ENCODE measurements at regions not wholly inside any gene's neighbourhood (a gene's known extent, or its start where the extent isn't known, plus 50 kb on each side); places are given as distances from the start of the nearest gene placed in this dataset.
"Not testable (repeated sequence)": the region's sequence is repeated elsewhere in the genome, so short reads cannot be mapped to it uniquely, and the experiment has no call there.

GRCh38 chr2:66632882-66633281, 198.0 kb downstream of the MEIS1 start:
- not testable (repeated sequence) for H3K9me3 ChIP-seq (replicated peaks); DNase-seq (ENCODE audit: low read depth in 1 of 2, low spot score in 2 of 2); H3K4me1 ChIP-seq (replicated peaks); H3K27me3 ChIP-seq (replicated peaks); H3K27ac ChIP-seq; H3K36me3 ChIP-seq; H3K4me3 ChIP-seq

GRCh38 chr2:66633631-66634030, 198.7 kb downstream of the MEIS1 start:
- H3K4me3 ChIP-seq, result no peak overlapping the region
- no peaks in the 10 kb centered on the region for H3K4me1 ChIP-seq (replicated peaks)
- H3K9me3 ChIP-seq (replicated peaks), result no peaks in the 10 kb centered on the region; the same call in 1 of the 2 replicates
- no peak overlapping the region for H3K27ac ChIP-seq
- no peak for DNase-seq (ENCODE audit: low read depth in 1 of 2, low spot score in 2 of 2)
- H3K36me3 ChIP-seq, result no peaks in the 10 kb centered on the region
- H3K27me3 ChIP-seq (replicated peaks), result no peaks in the 10 kb centered on the region

DNA sequence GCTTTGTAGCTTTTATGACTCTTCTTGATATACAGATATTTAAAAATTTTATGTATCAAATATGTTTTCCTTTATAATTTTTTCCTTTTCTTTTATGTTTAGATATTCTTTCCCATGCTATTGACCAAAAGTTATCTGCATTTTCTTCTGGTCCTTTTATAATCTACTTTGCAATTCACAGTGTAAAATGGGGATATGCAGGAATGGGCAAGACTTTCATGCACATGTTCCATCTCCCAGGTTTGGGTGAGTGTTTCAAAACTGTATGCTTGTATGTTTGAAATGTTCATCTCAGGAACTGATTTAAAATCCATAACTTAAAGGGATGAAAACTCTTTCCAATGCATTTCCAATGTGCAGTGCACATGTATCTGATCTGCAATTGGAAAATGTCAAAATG, 199.9 kb downstream of the MEIS1 start:
- no peaks in the 10 kb centered on the region for H3K27me3 ChIP-seq (replicated peaks)
- DNase-seq (ENCODE audit: low read depth in 1 of 2, low spot score in 2 of 2), result no peak
- H3K27ac ChIP-seq, result no peak overlapping the region
- no peaks in the 10 kb centered on the region; the same call in 1 of the 2 replicates for H3K9me3 ChIP-seq (replicated peaks)
- no peaks in the 10 kb centered on the region for H3K4me1 ChIP-seq (replicated peaks)
- H3K4me3 ChIP-seq, result no peak overlapping the region
- H3K36me3 ChIP-seq, result no peaks in the 10 kb centered on the region

DNA sequence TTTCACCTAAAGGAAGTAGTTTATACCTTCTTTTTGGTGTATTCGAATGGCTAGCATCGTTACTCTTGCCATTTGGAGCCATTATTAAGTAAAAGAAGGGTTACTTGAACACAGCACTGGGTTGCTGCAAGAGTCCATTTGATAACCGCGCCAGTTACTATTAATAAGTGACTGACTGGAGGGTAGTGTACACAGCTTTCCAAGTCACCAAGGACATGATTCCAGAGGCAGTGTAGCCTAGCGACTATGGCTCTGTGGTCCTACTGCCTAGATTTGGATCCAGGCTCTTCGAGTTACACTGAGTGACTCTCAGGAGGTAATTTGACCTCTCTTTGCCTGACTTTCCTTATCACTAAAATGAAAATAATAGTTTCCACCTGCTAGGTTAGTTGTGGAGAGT, 206.8 kb downstream of the MEIS1 start:
- Histone ChIP-seq H3K36me3 (no peaks in the 10 kb centered on the region), H3K4me1 (replicated peaks) (no peaks in the 10 kb centered on the region), H3K27ac (no peak overlapping the region), H3K9me3 (replicated peaks) (no peaks in the 10 kb centered on the region), H3K27me3 (replicated peaks) (no peaks in the 10 kb centered on the region), H3K4me3 (no peak overlapping the region)
- no peak for DNase-seq (ENCODE audit: low read depth in 1 of 2, low spot score in 2 of 2)

DNA sequence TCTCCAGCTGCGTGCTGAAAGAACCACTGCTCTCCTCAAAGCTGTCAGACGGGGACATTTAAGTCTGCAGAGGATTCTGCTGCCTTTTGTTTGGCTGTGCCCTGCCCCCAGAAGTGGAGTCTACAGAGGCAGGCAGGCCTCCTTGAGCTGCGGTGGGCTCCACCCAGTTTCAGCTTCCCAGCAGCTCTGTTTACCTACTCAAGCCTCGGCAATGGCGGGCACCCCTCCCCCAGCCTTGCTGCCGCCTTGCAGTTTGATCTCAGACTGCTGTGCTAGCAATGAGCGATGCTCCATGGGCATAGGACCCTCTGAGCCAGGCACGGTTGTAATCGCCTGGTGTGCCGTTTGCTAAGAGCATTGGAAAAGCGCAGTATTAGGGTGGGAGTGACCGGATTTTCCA, 213.2 kb downstream of the MEIS1 start:
- H3K27me3 ChIP-seq (replicated peaks); H3K4me1 ChIP-seq (replicated peaks); H3K27ac ChIP-seq; DNase-seq (ENCODE audit: low read depth in 1 of 2, low spot score in 2 of 2); H3K4me3 ChIP-seq; H3K9me3 ChIP-seq (replicated peaks); H3K36me3 ChIP-seq: not testable (repeated sequence)

DNA sequence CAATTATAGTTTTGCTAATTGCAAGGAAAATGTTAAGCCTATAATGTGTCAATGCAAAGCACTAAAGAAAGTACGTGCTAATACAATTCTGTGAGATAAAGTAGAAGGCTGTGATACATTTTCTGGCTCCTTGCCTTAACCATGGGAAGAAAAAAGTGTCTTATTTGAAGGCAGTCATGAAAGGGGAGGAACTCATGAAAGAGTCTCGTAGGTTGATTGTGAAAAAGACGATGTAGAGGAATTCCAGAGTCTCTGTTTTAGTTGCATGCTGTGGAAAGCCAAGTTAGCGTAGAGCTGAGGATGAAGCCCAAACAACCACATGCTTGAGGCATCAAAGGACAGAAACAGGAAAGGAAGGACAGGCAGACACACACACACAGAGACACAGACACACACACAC, 214.1 kb downstream of the MEIS1 start:
- Histone ChIP-seq H3K4me3 (no peak overlapping the region), H3K27ac (no peak overlapping the region), H3K27me3 (replicated peaks) (no peaks in the 10 kb centered on the region), H3K9me3 (replicated peaks) (no peaks in the 10 kb centered on the region), H3K4me1 (replicated peaks) (no peaks in the 10 kb centered on the region), H3K36me3 (no peaks in the 10 kb centered on the region)
- DNase-seq (ENCODE audit: low read depth in 1 of 2, low spot score in 2 of 2), result no peak

- Histone ChIP-seq H3K27me3 (replicated peaks) (no peaks in the 10 kb centered on the region), H3K4me1 (replicated peaks) (no peaks in the 10 kb centered on the region), H3K9me3 (replicated peaks) (no peaks in the 10 kb centered on the region), H3K36me3 (no peaks in the 10 kb centered on the region), H3K27ac (no peak overlapping the region), H3K4me3 (no peak overlapping the region)
- DNase-seq (ENCODE audit: low read depth in 1 of 2, low spot score in 2 of 2), result no peak
These were observed 216.4 kb downstream of the MEIS1 start for GRCh38 chr2:66651295-66651694.

DNA sequence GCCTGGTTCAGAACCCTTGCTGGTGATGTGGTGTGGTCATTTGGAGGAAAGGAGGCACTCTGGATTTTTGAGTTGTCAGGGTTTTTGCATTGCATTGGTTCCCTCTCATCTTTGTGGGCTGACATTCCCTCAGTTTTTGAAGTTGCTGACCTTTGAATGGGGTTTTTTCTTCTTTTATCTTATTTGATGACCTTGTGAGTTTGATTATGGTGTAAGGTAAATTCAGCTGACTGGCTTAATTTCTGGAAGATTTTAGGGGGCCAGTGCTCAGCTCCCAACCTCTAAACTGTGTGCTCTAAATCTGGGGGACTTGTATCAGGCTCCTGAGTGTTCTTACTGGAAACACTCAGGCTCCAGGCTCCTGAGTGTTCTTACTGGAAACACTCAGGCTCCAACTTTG, 225.9 kb downstream of the MEIS1 start:
- Histone ChIP-seq H3K27ac (no peak overlapping the region), H3K36me3 (no peaks in the 10 kb centered on the region), H3K27me3 (replicated peaks) (no peaks in the 10 kb centered on the region), H3K9me3 (replicated peaks) (no peaks in the 10 kb centered on the region), H3K4me3 (no peak overlapping the region), H3K4me1 (replicated peaks) (no peaks in the 10 kb centered on the region)
- DNase-seq (ENCODE audit: low read depth in 1 of 2, low spot score in 2 of 2), result no peak

- Histone ChIP-seq H3K4me3 (no peak overlapping the region), H3K4me1 (replicated peaks) (no peaks in the 10 kb centered on the region), H3K9me3 (replicated peaks) (no peaks in the 10 kb centered on the region), H3K36me3 (no peaks in the 10 kb centered on the region), H3K27ac (no peak overlapping the region), H3K27me3 (replicated peaks) (no peaks in the 10 kb centered on the region)
- DNase-seq (ENCODE audit: low read depth in 1 of 2, low spot score in 2 of 2), result no peak
These were observed 226.6 kb downstream of the MEIS1 start for GRCh38 chr2:66661253-66662173.

GRCh38 chr2:66665124-66665984, 230.4 kb downstream of the MEIS1 start:
- H3K9me3 ChIP-seq (replicated peaks), result no peaks in the 10 kb centered on the region
- no peak for DNase-seq (ENCODE audit: low read depth in 1 of 2, low spot score in 2 of 2)
- no peaks in the 10 kb centered on the region for H3K36me3 ChIP-seq
- H3K27me3 ChIP-seq (replicated peaks), result no peaks in the 10 kb centered on the region
- H3K4me1 ChIP-seq (replicated peaks), result no peaks in the 10 kb centered on the region
- H3K27ac ChIP-seq, result no peak overlapping the region
- H3K4me3 ChIP-seq, result no peak overlapping the region

DNA sequence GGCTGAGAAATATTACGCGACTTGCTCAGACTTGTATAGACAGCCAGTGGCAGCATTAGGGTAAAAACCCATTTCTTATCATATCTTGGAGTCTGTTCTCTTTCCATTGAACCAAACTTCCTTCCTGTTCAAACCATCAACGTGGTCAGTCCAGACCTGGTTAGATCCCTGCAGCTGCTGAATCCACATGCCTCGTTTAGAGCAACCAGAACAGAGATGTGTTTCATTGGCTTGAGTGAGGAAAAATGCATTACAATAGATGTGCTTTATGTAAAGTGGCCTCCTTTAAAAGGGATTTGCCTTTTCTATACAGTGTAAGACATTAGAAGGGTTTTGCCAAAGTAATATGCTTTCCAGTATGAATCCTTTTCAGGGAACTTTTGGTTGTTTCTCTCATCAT, 232.4 kb downstream of the MEIS1 start:
- Histone ChIP-seq H3K36me3 (no peaks in the 10 kb centered on the region), H3K27ac (no peak overlapping the region), H3K4me3 (no peak overlapping the region), H3K27me3 (replicated peaks) (no peaks in the 10 kb centered on the region), H3K4me1 (replicated peaks) (no peaks in the 10 kb centered on the region), H3K9me3 (replicated peaks) (no peaks in the 10 kb centered on the region)
- no peak for DNase-seq (ENCODE audit: low read depth in 1 of 2, low spot score in 2 of 2)

GRCh38 chr2:66673286-66673685, 238.4 kb downstream of the MEIS1 start:
- no peaks in the 10 kb centered on the region for H3K36me3 ChIP-seq
- no peak overlapping the region for H3K4me3 ChIP-seq
- H3K27me3 ChIP-seq (replicated peaks), result no peaks in the 10 kb centered on the region
- no peak overlapping the region for H3K27ac ChIP-seq
- no peak for DNase-seq (ENCODE audit: low read depth in 1 of 2, low spot score in 2 of 2)
- H3K4me1 ChIP-seq (replicated peaks), result no peaks in the 10 kb centered on the region
- H3K9me3 ChIP-seq (replicated peaks), result no peaks in the 10 kb centered on the region

- no peak overlapping the region for H3K27ac ChIP-seq
- H3K9me3 ChIP-seq (replicated peaks), result no peaks in the 10 kb centered on the region
- H3K27me3 ChIP-seq (replicated peaks), result no peaks in the 10 kb centered on the region
- DNase-seq (ENCODE audit: low read depth in 1 of 2, low spot score in 2 of 2), result no peak
- H3K36me3 ChIP-seq, result no peaks in the 10 kb centered on the region
- no peaks in the 10 kb centered on the region for H3K4me1 ChIP-seq (replicated peaks)
- H3K4me3 ChIP-seq, result no peak overlapping the region
These were observed 239.2 kb downstream of the MEIS1 start for GRCh38 chr2:66674087-66674486.

GRCh38 chr2:66675591-66675990, 240.7 kb downstream of the MEIS1 start:
- H3K27me3 ChIP-seq (replicated peaks), result no peaks in the 10 kb centered on the region
- H3K4me1 ChIP-seq (replicated peaks), result no peaks in the 10 kb centered on the region
- DNase-seq (ENCODE audit: low read depth in 1 of 2, low spot score in 2 of 2), result no peak
- H3K9me3 ChIP-seq (replicated peaks), result no peaks in the 10 kb centered on the region
- no peak overlapping the region for H3K27ac ChIP-seq
- H3K36me3 ChIP-seq, result no peaks in the 10 kb centered on the region
- H3K4me3 ChIP-seq, result no peak overlapping the region
